KMS-11 (cell line): ENCODE measurements at regions not wholly inside any gene's neighbourhood (a gene's known extent, or its start where the extent isn't known, plus 50 kb on each side); places are given as distances from the start of the nearest gene placed in this dataset.
"Not testable (repeated sequence)": the region's sequence is repeated elsewhere in the genome, so short reads cannot be mapped to it uniquely, and the experiment has no call there.

ENCODE experiments used
- H2AFZ ChIP-seq: fragments of 200-600 bp; sonication (generic); 2 replicates; pipeline ENCODE4 v1.6.1; 2016; ENCODE audit warnings: antibody characterized with exemption, mixed run types, low read depth
- H3K27ac ChIP-seq: fragments of 200-600 bp; sonication (generic); 2 replicates; pipeline ENCODE4 v1.6.1; 2016; ENCODE audit warnings: mild to moderate bottlenecking, mixed run types
- H3K27me3 ChIP-seq: fragments of 200-600 bp; sonication (generic); 2 replicates; pipeline ENCODE4 v1.6.1; 2017; ENCODE audit warnings: mild to moderate bottlenecking, low read depth, mixed run types, moderate library complexity; ENCODE audit not compliant: insufficient read depth
- H3K36me3 ChIP-seq: fragments of 200-600 bp; sonication (generic); 2 replicates; pipeline ENCODE4 v1.6.1; 2017; ENCODE audit warnings: mild to moderate bottlenecking, mixed run types; ENCODE audit not compliant: insufficient read depth
- H3K4me1 ChIP-seq: fragments of 200-600 bp; sonication (generic); 2 replicates; pipeline ENCODE4 v1.6.1; 2016; ENCODE audit warnings: mild to moderate bottlenecking, low read depth, mixed run types; ENCODE audit not compliant: poor library complexity, severe bottlenecking
- H3K4me2 ChIP-seq: fragments of 200-600 bp; sonication (generic); 2 replicates; pipeline ENCODE4 v1.7.0; 2016; ENCODE audit warnings: mild to moderate bottlenecking, mixed run types
- H3K4me3 ChIP-seq: fragments of 200-600 bp; sonication (generic); IDR thresholded peaks from 2 replicates; pipeline ENCODE4 v1.6.1; 2017; ENCODE audit warnings: low read depth, low read length, mixed read lengths; ENCODE audit not compliant: insufficient read depth
- H3K79me2 ChIP-seq: fragments of 200-600 bp; sonication (generic); 2 replicates; pipeline ENCODE4 v1.6.1; 2016; ENCODE audit warnings: low read depth, mixed run types; ENCODE audit not compliant: insufficient read depth
- H3K9ac ChIP-seq: fragments of 200-600 bp; sonication (generic); 2 replicates; pipeline ENCODE4 v1.6.1; 2016; ENCODE audit warnings: mild to moderate bottlenecking, mixed run types
- H4K20me1 ChIP-seq: fragments of 200-600 bp; sonication (generic); 2 replicates; pipeline ENCODE4 v1.6.1; 2016; ENCODE audit warnings: mild to moderate bottlenecking, mixed run types; ENCODE audit not compliant: insufficient read depth
- TF ChIP-seq, protein P1 (sequence below): fragments of 200-600 bp; sonication (generic); conservative IDR thresholded peaks from 2 replicates; pipeline ENCODE4 v1.6.1; 2017; ENCODE audit warnings: low read depth, mild to moderate bottlenecking, antibody characterized with exemption, low read length, moderate library complexity, mixed read lengths

DNA sequence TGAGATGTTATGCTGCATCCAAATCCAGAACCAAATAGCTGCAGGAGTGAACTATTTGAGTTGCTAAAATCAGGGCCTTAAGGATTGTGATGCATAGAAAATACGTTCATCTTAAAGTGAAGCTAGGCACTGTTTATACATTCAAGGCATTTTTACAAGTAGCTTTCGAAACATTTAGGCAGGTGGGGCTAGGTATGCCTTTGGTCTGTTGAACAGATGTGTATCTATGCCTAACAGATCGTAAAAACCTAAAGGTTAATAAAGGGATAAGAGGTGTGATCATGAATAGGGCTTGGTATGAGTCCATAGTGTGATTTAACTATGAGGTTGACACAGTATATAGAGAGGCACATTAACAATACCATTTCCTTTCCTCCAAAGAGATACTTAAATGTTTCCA lies 262.5 kb downstream of the SEMA3D start:
- Histone ChIP-seq H3K27ac (no peak overlapping the region), H3K9ac (no peak overlapping the region), H3K4me3 (no peak overlapping the region), H3K4me2 (no peak overlapping the region), H3K36me3 (no peaks in the 10 kb centered on the region), H3K4me1 (no peaks in the 10 kb centered on the region), H3K79me2 (no peaks in the 10 kb centered on the region), H3K27me3 (no peaks in the 10 kb centered on the region), H2AFZ (no peak overlapping the region), H4K20me1 (no peaks in the 10 kb centered on the region)
- TF ChIP-seq, protein P1, sequence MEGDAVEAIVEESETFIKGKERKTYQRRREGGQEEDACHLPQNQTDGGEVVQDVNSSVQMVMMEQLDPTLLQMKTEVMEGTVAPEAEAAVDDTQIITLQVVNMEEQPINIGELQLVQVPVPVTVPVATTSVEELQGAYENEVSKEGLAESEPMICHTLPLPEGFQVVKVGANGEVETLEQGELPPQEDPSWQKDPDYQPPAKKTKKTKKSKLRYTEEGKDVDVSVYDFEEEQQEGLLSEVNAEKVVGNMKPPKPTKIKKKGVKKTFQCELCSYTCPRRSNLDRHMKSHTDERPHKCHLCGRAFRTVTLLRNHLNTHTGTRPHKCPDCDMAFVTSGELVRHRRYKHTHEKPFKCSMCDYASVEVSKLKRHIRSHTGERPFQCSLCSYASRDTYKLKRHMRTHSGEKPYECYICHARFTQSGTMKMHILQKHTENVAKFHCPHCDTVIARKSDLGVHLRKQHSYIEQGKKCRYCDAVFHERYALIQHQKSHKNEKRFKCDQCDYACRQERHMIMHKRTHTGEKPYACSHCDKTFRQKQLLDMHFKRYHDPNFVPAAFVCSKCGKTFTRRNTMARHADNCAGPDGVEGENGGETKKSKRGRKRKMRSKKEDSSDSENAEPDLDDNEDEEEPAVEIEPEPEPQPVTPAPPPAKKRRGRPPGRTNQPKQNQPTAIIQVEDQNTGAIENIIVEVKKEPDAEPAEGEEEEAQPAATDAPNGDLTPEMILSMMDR = no peak

DNA sequence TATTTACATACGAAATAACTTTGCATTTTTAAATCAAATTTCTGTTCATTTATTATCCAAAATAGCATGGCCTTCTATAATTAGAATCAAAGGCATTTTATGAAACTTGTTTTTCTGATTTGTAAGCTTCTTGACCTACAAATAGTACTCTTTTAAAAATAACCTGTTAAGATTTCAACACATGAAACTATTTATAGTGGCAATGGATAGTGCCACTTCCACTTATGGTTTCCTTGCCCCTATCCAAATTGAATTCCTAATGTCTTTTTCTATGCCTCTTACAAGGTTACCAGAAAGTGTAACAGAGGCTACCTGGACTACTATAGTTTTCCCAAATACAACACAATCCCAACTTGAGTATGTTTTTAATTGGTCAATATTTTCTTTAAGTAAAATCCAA lies 263.5 kb downstream of the SEMA3D start:
- Histone ChIP-seq H3K27me3 (no peaks in the 10 kb centered on the region), H2AFZ (no peak overlapping the region), H3K79me2 (no peaks in the 10 kb centered on the region), H4K20me1 (no peaks in the 10 kb centered on the region), H3K36me3 (no peaks in the 10 kb centered on the region), H3K9ac (no peak overlapping the region), H3K27ac (no peak overlapping the region), H3K4me3 (no peak overlapping the region), H3K4me2 (no peak overlapping the region), H3K4me1 (no peaks in the 10 kb centered on the region)
- TF ChIP-seq, protein P1 = no peak

DNA sequence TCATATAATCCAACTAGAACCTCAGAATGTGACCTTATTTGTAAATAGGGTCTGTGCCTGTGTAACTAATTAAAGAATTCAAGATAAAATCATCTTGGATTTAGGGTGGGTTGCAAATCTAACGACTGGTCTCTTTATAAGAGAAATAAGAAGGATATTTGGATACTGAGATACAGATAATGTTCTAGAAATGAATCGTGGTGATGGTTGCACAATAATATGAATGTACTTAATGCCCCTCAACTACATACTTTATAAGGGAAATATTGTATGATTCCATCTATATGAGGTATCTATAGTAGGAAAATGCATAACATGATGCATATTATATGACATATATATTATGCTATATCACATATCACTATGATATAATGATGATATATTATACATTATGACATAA lies 265.7 kb downstream of the SEMA3D start:
- Histone ChIP-seq H3K36me3 (no peaks in the 10 kb centered on the region), H3K79me2 (no peaks in the 10 kb centered on the region), H3K27ac (no peak overlapping the region), H3K4me2 (no peak overlapping the region), H3K4me1 (no peaks in the 10 kb centered on the region), H2AFZ (no peak overlapping the region), H3K4me3 (no peak overlapping the region), H3K9ac (no peak overlapping the region), H3K27me3 (no peaks in the 10 kb centered on the region), H4K20me1 (no peaks in the 10 kb centered on the region)
- TF ChIP-seq, protein P1 = no peak

DNA sequence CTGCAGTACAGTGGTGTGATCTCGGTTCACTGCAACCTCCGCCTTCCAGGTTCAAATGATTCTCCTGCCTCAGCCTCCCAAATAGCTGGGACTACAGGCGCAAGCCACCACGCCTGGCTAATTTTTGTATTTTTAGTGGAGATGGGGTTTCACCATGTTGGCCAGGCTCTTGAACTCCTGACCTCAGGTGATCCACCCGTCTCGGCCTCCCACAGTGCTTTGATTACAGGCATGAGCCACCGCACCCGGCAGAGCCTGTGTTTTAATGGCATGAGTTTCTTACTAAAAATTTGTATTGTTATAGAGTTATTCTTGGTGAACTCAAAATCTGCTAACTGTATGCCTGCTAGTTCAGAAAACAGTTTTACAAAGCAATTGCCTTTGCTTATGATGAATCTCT lies 269.9 kb downstream of the SEMA3D start:
- not testable (repeated sequence) for H2AFZ ChIP-seq, H3K27me3 ChIP-seq, H3K4me1 ChIP-seq, H3K4me2 ChIP-seq, H3K79me2 ChIP-seq, H3K27ac ChIP-seq, H3K4me3 ChIP-seq, H3K9ac ChIP-seq, H3K36me3 ChIP-seq, H4K20me1 ChIP-seq

DNA sequence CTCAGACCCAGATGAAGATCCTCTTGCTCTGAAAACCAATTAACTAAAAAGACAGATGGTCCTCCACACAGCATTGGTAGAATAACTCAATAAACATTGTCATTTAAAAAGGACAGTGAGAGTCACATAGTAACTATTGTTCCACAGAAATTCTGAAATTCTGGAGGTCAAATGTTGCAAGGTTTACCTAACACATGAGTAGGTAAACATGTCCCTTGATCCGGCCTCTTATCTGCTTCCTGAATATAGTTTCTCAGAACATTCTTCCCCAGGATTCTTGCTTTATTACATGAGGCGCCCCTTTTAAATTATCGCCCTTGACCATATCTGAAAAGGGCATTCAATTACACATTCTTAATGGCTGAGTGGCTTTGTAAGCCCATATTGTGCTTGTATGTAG lies 270.7 kb downstream of the SEMA3D start:
- TF ChIP-seq, protein P1 = no peak
- Histone ChIP-seq H3K4me2 (no peak overlapping the region), H4K20me1 (no peaks in the 10 kb centered on the region), H3K4me1 (no peaks in the 10 kb centered on the region), H3K36me3 (no peaks in the 10 kb centered on the region), H3K79me2 (no peaks in the 10 kb centered on the region), H3K4me3 (no peak overlapping the region), H3K9ac (no peak overlapping the region), H3K27me3 (no peaks in the 10 kb centered on the region), H2AFZ (no peak overlapping the region), H3K27ac (no peak overlapping the region)
